GM23248 (cell line): ENCODE measurements at regions not wholly inside any gene's neighbourhood (a gene's known extent, or its start where the extent isn't known, plus 50 kb on each side); places are given as distances from the start of the nearest gene placed in this dataset.

Experiments
- DNase-seq: peaks from one replicate; pipeline ENCODE4 v3.0.0-alpha.2; 2015
- H2AFZ ChIP-seq: fragments of 200-600 bp; sonication (generic); 2 replicates; pipeline ENCODE4 v1.6.1; 2016; ENCODE audit warnings: antibody characterized with exemption
- H3F3A ChIP-seq: fragments of 200-600 bp; sonication (generic); 2 replicates; pipeline ENCODE4 v1.6.1; 2016; ENCODE audit warnings: mild to moderate bottlenecking, antibody characterized with exemption, mixed run types; ENCODE audit not compliant: insufficient read depth
- H3K27ac ChIP-seq: fragments of 200-600 bp; sonication (generic); 2 replicates; pipeline ENCODE4 v1.5.1; 2016; ENCODE audit warnings: mild to moderate bottlenecking
- H3K27me3 ChIP-seq: fragments of 200-600 bp; sonication (generic); replicated peaks from 2 replicates; pipeline ENCODE4 v1.6.1; 2016; ENCODE audit warnings: mild to moderate bottlenecking; ENCODE audit not compliant: insufficient read depth
- H3K36me3 ChIP-seq: fragments of 200-600 bp; sonication (generic); 2 replicates; pipeline ENCODE4 v1.6.1; 2016; ENCODE audit warnings: low read depth, mild to moderate bottlenecking
- H3K4me1 ChIP-seq: fragments of 200-600 bp; sonication (generic); 2 replicates; pipeline ENCODE4 v1.6.1; 2016; ENCODE audit warnings: mild to moderate bottlenecking; ENCODE audit not compliant: insufficient read depth
- H3K4me2 ChIP-seq: fragments of 200-600 bp; sonication (generic); one replicate; pipeline ENCODE4 v1.6.1; 2016; ENCODE audit warnings: mild to moderate bottlenecking; ENCODE audit not compliant: unreplicated experiment
- H3K4me3 ChIP-seq: fragments of 200-600 bp; sonication (generic); 2 replicates; pipeline ENCODE4 v1.5.1; 2016; ENCODE audit warnings: mild to moderate bottlenecking
- H3K79me2 ChIP-seq: fragments of 200-600 bp; sonication (generic); 2 replicates; pipeline ENCODE4 v1.6.1; 2016; ENCODE audit warnings: mild to moderate bottlenecking; ENCODE audit not compliant: insufficient read depth
- H3K9ac ChIP-seq: fragments of 200-600 bp; sonication (generic); 2 replicates; pipeline ENCODE4 v1.6.1; 2016; ENCODE audit warnings: mild to moderate bottlenecking
- H3K9me2 ChIP-seq: fragments of 200-600 bp; sonication (generic); 2 replicates; pipeline ENCODE4 v1.6.1; 2016; ENCODE audit warnings: mixed run types, mild to moderate bottlenecking, moderate library complexity; ENCODE audit not compliant: insufficient read depth
- H3K9me3 ChIP-seq: fragments of 200-600 bp; sonication (generic); one replicate; pipeline ENCODE4 v1.6.1; 2017; ENCODE audit warnings: low read depth
- H4K20me1 ChIP-seq: fragments of 200-600 bp; sonication (generic); 2 replicates; pipeline ENCODE4 v1.6.0; 2016; ENCODE audit not compliant: insufficient read depth
- EZH2 ChIP-seq: fragments of 200-600 bp; sonication (generic); IDR thresholded peaks from 2 replicates; pipeline ENCODE4 v1.6.1; 2018; ENCODE audit warnings: antibody characterized with exemption, mild to moderate bottlenecking; ENCODE audit not compliant: insufficient read depth, poor library complexity, severe bottlenecking
- EZH2phosphoT487 ChIP-seq: fragments of 200-600 bp; sonication (generic); IDR thresholded peaks from 2 replicates; pipeline ENCODE4 v1.6.1; 2018; ENCODE audit warnings: antibody characterized with exemption, moderate library complexity, mild to moderate bottlenecking, low read depth; ENCODE audit not compliant: insufficient read depth
- WGBS, 2 experiments: methylation state at CpG; one replicate each; pipeline ENCODE4 v1.1.6; 2015 to 2017; ENCODE audit warnings: low lambda C conversion rate in 2 of 2, low coverage in 1 of 2; ENCODE audit errors: missing lambda C conversion rate in 2 of 2; 5-methylcytosine and 5-hydroxymethylcytosine counted together
- in situ Hi-C: fragments of 300-500 bp; cut with MboI; formaldehyde crosslinking; loops from 2 replicates; pipeline ENCODE4 v1.15.0; 2020

DNA sequence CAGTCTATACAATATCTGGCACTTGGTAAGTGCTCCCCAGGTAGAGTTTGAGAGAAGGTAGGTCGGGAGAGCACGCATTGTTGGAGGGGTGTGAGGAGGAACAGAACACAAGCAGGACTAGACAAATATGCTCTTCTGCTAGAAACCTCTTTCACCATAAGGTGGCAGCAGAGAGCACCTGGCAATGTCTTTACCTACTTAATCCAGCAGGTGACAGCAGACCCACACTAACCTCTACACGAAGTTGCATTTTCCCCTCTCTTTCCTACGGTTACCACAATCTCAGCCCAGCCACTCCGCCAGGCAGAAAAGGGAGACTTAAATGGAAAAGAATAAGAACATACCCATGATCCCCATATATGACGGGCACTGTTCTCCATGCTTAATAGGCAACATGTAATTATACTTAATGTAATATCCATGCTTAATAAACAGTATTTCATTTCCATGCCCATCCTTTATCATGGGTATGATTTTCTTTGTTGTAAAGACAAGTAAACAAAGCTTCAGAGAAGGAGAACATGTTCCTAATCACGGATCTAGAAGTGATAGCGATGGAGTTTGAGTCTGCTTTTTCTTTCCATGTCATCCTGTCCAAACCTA, 55.1 kb upstream of the CCL2 start:
- Histone ChIP-seq H3K9me2 (no peaks in the 10 kb centered on the region), H4K20me1 (no peaks in the 10 kb centered on the region), H3K4me1 (no peaks in the 10 kb centered on the region), H3K79me2 (no peaks in the 10 kb centered on the region), H3K36me3 (no peaks in the 10 kb centered on the region), H3K27me3 (peaks cover 12% of the 10 kb centered on the region), H2AFZ (no peak overlapping the region), H3K4me2 (no peak overlapping the region), H3K9me3 (no peaks in the 10 kb centered on the region), H3K4me3 (no peak overlapping the region), H3F3A (no peaks in the 10 kb centered on the region), H3K27ac (no peak overlapping the region), H3K9ac (no peak overlapping the region)
- peak; percentile 85 for DNase-seq
- TF ChIP-seq EZH2phosphoT487, result no peak
- TF ChIP-seq EZH2, result no peak
- in situ Hi-C loops, result loop anchor here (10.0 kb wide), 2 partner anchors 105 to 165 kb away; partner anchors contain the start of gene CCL1
- 17 to 19% methylated on average over 8 of the region's 8 CpGs for WGBS, 2 experiments

DNA sequence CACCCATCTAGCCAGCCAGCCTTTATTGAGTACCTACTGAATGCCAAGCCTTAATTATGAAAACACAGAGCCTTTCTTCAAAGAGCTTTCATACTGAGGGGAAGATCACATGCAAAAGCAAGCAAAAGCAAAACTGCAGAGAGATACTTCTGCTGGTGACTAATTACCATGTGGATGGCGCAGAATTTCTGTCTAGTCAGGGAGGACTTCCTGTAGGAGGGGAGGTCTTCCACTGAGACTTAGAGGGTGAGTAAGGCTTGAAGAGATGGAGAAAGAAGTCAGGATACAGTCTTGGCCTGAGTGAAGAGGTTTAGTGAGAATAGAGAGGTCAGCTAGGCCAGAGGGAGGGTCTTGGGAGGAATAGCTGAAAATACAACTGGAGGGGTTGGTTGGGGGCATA, 53.9 kb upstream of the CCL2 start:
- H3K9ac ChIP-seq, result no peak overlapping the region
- no peaks in the 10 kb centered on the region for H3K9me2 ChIP-seq
- WGBS, 2 experiments, result 96 to 100% methylated on average over 1 of the region's 1 CpG
- no peaks in the 10 kb centered on the region for H4K20me1 ChIP-seq
- no peaks in the 10 kb centered on the region for H3F3A ChIP-seq
- H3K36me3 ChIP-seq, result no peaks in the 10 kb centered on the region
- peaks cover 12% of the 10 kb centered on the region for H3K27me3 ChIP-seq
- no peaks in the 10 kb centered on the region for H3K79me2 ChIP-seq
- no peak for TF ChIP-seq EZH2
- no peak for TF ChIP-seq EZH2phosphoT487
- no peak overlapping the region for H2AFZ ChIP-seq
- H3K4me2 ChIP-seq, result no peak overlapping the region
- H3K4me3 ChIP-seq, result no peak overlapping the region
- in situ Hi-C loops, result no loop called here
- H3K9me3 ChIP-seq, result no peaks in the 10 kb centered on the region
- H3K4me1 ChIP-seq, result no peaks in the 10 kb centered on the region
- H3K27ac ChIP-seq, result no peak overlapping the region
- no peak for DNase-seq

GRCh38 chr17:34201767-34202166, 53.3 kb upstream of the CCL2 start:
- in situ Hi-C loops, result no loop called here
- no peaks in the 10 kb centered on the region for H3K36me3 ChIP-seq
- no peak overlapping the region for H2AFZ ChIP-seq
- no peak overlapping the region for H3K27ac ChIP-seq
- peaks cover 12% of the 10 kb centered on the region for H3K27me3 ChIP-seq
- no peak overlapping the region for H3K4me3 ChIP-seq
- no peaks in the 10 kb centered on the region for H4K20me1 ChIP-seq
- no peaks in the 10 kb centered on the region for H3K9me2 ChIP-seq
- TF ChIP-seq EZH2 (no peak), EZH2phosphoT487 (no peak)
- H3K4me1 ChIP-seq, result no peaks in the 10 kb centered on the region
- H3K4me2 ChIP-seq, result no peak overlapping the region
- no peak for DNase-seq
- 90 to 95% methylated on average over 4 of the region's 4 CpGs for WGBS, 2 experiments
- no peaks in the 10 kb centered on the region for H3K9me3 ChIP-seq
- no peak overlapping the region for H3K9ac ChIP-seq
- no peaks in the 10 kb centered on the region for H3K79me2 ChIP-seq
- no peaks in the 10 kb centered on the region for H3F3A ChIP-seq

- 0 out of 2 replicates have a peak, but pooled peaks cover 4% of the 10 kb centered on the region for H3F3A ChIP-seq
- no peaks in the 10 kb centered on the region for H4K20me1 ChIP-seq
- no peaks in the 10 kb centered on the region for H3K79me2 ChIP-seq
- in situ Hi-C loops, result no loop called here
- DNase-seq, result no peak
- H3K27ac ChIP-seq, result no peak overlapping the region
- no peaks in the 10 kb centered on the region for H3K9me2 ChIP-seq
- 37 to 47% methylated on average over 4 of the region's 4 CpGs for WGBS, 2 experiments
- no peak for TF ChIP-seq EZH2phosphoT487
- no peak for TF ChIP-seq EZH2
- H3K4me1 ChIP-seq, result no peaks in the 10 kb centered on the region
- no peak overlapping the region for H2AFZ ChIP-seq
- peaks cover 7% of the 10 kb centered on the region for H3K27me3 ChIP-seq
- H3K9ac ChIP-seq, result no peak overlapping the region
- no peak overlapping the region for H3K4me3 ChIP-seq
- no peaks in the 10 kb centered on the region for H3K36me3 ChIP-seq
- no peak overlapping the region for H3K4me2 ChIP-seq
- no peaks in the 10 kb centered on the region for H3K9me3 ChIP-seq
These were observed 52.0 kb upstream of the CCL2 start for GRCh38 chr17:34203018-34203638.
